NOMO-1 treated with DMSO at 0.1 percent for 48 hours (cell line): ENCODE measurements at regions not wholly inside any gene's neighbourhood (a gene's known extent, or its start where the extent isn't known, plus 50 kb on each side); places are given as distances from the start of the nearest gene placed in this dataset.

ENCODE experiments used
- DNase-seq: peaks from one replicate; lab custom pipeline; 2025; ENCODE audit not compliant: unreplicated experiment; lab: John Stamatoyannopoulos, UW

GRCh38 chr14:49396801-49397200 is 189.4 kb downstream of the RPS29 start:
- DNase-seq: no peak

- DNase-seq: no peak
Measured at GRCh38 chr14:49381778-49382177, 204.4 kb downstream of the RPS29 start.

DNA sequence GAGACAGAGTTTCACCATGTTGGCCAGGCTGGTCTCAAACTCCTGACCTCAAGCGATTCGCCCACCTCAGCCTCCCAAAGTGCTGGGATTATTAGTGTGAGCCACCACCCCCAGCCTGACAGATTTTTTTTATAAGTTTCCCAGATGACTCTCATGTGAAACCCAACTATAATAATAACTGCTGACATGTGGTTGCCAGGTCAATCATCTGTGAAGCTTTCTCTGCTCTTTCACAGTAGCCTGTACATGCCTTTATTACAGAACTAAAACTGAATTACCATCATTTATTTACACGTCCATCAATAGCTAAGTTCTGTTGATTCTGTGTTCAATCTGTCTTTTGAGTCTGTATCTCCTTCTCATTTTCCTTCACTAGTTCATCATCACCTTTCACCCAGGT is 218.5 kb downstream of the RPS29 start:
- no peak for DNase-seq

GRCh38 chr14:49366416-49366815 is 219.8 kb downstream of the RPS29 start:
- DNase-seq: no peak

- DNase-seq: no peak
Measured at GRCh38 chr14:49364752-49365117, 221.4 kb downstream of the RPS29 start.

DNA sequence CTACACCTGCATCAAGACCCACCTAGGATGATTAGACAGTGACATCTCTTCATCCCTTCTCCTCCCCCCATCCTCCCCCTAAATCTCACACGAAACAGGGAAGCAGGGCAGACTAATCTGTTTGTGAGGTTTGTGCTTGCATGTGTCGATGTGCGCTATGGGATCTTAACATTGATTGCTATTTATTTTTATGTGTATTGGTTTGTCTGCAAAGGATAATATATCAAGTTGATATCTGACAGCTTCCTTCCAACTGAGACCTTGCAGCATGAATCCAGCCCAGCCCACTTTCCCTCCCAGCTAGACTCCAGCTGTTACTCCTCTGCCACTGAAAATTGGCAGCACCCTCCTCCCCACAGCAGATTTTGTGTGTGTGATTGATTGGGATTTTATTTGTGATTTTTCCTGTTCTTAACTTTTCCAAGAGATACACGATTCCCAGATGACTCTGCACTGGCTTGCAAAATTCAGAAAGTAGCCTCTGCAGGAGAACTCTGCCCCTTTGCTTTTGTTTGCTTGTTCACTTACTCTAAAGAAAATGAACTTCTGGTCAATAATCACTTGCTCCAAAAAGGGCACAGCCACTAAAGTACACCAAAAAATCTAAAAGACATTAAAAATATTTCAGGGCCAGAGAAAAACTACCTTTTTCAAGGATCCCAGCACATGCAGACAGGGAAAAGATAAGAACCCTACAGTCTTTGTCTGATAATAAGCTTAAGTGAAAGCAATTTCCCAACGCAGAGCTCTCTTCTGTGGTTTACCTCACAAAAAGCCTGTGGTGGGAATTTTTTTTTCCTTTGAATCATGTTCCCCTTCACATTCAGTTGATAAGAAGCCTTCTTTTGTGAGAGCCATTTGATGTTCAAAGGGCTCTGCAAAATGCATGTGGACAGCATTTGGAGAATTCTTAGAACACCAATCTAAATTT is 222.1 kb downstream of the RPS29 start:
- DNase-seq: no peak

DNA sequence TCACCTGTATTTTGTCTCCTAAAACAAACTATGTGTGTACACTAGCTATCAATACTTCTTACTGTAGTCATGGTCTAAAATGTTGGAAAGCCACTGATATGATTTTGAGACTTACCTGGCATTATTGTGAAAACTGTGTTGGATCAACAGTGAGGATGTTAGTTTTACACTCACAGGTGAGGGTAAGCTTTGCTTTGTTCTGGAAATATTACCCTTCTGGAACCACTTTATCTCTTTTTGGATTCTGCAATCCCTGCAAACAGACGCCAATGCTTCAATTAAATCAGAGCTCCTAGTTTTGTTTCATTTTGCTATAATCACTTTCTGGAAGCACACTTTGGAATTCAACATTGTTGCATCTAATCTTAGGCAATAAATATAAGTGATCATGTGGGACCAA is 223.3 kb downstream of the RPS29 start:
- no peak for DNase-seq

DNA sequence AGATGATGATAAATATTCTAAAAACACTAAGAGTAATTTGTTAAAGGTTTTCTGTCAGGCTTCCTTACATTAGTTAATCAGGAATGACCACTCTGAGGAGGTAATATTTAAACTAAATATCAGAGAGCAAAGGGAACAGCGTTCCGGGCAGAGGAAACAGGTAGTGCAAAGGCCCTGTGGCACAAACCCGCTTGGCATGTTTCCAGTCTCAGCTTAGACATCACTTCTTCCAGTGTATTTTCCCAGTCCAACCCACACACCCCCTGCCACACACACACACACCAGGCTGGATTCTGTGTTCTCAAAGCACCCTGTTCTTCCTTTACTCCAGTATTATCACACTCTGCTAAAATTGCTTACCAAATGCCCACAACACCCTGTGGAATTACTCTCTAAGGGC is 247.1 kb downstream of the RPS29 start:
- no peak for DNase-seq

GRCh38 chr14:49319810-49320209 is 266.4 kb downstream of the RPS29 start:
- no peak for DNase-seq

DNA sequence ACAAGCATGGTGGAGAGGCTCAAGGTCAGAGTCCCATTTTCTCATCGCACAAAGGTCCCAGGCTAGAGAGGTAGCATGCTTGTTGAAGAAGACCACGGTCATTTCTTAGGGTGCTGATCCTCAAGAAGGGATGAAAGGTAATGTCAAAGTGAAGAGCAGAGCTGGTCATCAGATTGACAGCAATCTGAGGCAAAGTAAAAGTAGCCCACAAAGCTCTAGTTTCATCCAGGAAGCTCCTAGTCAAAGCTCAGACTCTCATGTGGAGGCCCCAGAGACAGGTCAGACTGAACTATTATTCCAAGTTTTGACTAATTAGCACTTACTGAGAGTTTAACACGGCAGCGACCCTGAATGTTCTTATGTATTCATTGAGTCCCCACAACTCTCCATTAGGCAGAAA is 270.6 kb downstream of the RPS29 start:
- DNase-seq: no peak

GRCh38 chr14:49314737-49315136 is 271.4 kb downstream of the RPS29 start:
- no peak for DNase-seq

DNA sequence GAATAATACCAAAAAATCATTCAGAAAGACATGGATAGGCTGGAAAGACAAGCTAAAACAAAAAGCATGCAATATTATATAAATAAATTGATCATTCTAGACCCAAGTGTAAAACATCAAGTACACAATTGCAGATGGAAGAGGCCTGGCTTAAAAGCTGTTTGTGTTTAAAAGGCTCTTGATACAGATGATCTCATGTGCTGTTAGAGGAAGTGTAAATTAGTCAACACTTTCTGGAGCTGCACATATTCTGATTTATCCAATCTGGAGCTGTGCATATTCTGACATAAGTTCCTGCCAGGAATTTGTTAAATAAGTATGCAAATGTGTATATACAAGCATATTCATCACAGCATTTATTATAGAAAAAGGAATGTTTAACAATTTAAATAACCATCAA is 273.1 kb downstream of the RPS29 start:
- no peak for DNase-seq

GRCh38 chr14:49310298-49310697 is 275.9 kb downstream of the RPS29 start:
- DNase-seq: no peak

DNA sequence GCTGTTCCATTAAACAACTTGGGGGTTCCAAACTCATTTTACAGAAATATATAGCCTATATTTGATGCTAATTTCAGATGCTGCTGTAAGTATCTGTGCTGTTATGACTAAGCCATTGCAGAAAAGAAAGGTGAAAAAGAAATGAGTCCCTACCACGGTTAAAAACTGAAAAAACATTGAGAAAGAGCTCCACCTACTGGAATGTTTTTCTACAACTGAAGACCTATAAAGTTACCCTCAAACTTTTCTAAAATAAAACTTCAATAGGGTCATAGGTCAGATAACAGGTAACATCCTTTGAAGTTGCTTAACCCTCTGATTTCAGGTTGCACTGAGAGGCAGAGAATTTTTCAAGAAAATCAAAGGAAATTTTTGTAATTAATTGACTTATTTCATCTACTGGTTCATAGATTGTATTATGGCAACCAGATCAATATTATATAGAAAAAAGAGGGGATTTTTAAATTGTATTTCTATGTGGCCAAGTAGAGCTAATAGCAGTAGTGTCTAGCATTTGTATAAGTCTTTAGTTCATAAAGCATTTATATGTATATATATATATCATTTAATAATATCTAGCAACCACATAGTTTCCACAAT is 279.9 kb downstream of the RPS29 start:
- peak; percentile 22 for DNase-seq

- no peak for DNase-seq
Measured at GRCh38 chr14:49303946-49304516, 282.1 kb downstream of the RPS29 start.

- no peak for DNase-seq
Measured at GRCh38 chr14:49297102-49297501, 289.1 kb downstream of the RPS29 start.

DNA sequence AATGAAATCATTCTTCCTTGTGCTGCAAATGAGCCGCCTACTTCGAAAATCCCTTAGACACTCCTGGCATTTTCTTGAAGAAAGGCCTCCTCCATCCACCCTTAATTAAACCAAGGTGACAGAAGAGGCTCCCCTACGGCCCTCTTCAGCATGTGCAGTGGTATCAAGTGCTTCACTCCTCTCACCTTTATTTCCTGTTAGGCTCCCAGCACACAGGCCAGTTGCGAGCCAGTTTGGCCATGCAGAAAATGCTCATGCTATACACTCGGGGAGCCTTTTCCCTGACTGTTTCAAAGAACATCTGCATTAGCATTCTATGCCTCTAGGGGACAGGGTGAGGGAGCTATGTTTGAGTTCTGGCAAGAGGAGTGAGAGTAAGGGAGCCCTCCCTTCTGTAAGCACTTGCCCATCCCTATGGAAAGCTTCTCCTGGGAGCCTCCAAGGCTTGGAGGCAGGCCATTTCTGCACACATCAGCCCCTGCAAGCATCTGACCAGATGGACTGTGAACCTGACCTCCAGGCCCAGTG is 291.5 kb downstream of the RPS29 start:
- DNase-seq: no peak

- DNase-seq: no peak
Measured at GRCh38 chr14:49287004-49287403, 299.2 kb downstream of the RPS29 start.

DNA sequence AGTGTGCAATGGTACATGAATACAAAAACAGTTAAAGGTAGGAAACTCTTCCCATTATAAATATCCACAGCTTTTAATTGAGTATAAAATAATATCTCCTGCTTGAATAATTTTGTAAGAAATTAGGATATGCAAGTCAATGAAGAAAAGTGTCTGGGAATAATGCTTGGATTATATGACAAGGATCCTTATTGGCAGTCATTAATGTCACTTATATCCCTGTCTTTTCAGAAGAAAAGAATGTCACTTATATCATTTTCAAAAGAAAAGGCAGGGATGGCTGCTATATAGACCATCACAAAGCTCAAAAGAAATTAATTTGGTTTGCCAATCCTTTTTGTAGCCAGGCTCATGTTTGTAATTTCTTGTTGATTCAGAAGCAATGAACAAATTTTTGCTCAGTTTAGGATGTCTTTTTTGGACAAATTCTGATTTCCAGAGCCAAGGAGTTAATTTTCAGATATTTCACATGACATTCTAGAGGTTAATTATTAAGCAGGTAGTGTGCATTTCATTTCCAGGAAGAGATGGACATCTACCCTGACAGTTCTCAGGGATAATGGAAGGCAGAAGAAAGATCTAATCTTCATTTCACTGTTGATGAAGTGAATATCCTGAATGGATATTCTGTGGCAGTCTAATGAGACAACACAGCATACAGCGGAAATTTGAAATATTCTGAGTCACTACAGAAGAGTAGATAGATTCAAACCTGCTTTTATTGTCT is 299.8 kb downstream of the RPS29 start:
- DNase-seq: no peak

DNA sequence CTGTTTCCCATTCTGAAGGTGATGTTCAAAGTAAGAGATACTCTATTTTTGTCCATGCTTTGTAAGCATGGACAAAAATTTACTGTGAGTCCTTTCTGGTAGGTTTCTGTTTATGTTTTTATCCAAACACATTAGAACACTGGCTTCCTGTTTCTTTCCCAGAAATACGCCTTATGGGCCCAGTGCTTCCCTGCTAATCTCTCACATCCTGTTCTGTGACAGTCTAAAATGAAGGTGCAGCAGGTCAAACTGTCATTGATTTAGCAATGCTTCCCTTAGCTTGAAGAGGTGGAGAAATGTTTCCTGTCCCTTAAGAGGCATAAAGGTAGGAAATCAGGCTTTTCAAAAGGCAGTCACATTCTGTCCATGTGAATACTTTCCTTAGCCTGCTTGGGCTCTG is 305.6 kb downstream of the RPS29 start:
- no peak for DNase-seq

DNA sequence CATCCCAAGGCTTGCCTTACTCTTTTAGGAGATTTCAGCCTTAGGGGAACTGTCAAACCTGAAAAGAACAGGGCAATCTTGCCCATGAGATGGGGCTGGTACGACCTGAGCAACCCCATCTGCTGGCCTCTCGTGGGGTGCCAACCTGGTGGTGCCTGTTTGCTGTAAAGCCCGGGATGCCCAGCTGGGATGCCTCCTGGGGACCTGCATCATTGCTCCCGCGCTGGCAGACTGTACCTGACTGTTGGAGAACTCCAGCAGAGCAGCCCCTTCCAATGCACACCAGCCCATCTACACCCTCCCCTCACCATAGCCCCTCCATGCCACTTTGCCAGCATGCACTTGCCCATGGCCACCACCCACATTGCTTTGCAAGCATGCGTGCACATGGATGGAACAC is 335.7 kb downstream of the RPS29 start:
- no peak for DNase-seq
